SU-DHL-6 (cell line): ENCODE measurements at regions not wholly inside any gene's neighbourhood (a gene's known extent, or its start where the extent isn't known, plus 50 kb on each side); places are given as distances from the start of the nearest gene placed in this dataset.

Experiments used
- EZH2phosphoT487 ChIP-seq: fragments of 200-600 bp; sonication (generic), shearing (Covaris generic); conservative IDR thresholded peaks from 2 replicates; pipeline ENCODE4 v1.6.1; 2018; ENCODE audit warnings: mild to moderate bottlenecking, antibody characterized with exemption, low read length, moderate library complexity, mixed read lengths
- TF ChIP-seq, protein P1 (sequence below): fragments of 200-600 bp; sonication (generic); IDR thresholded peaks from one replicate; pipeline ENCODE4 v1.5.1; 2017; ENCODE audit warnings: antibody characterized with exemption, mild to moderate bottlenecking, low read length, moderate library complexity; ENCODE audit not compliant: insufficient read depth, poor library complexity, severe bottlenecking

DNA sequence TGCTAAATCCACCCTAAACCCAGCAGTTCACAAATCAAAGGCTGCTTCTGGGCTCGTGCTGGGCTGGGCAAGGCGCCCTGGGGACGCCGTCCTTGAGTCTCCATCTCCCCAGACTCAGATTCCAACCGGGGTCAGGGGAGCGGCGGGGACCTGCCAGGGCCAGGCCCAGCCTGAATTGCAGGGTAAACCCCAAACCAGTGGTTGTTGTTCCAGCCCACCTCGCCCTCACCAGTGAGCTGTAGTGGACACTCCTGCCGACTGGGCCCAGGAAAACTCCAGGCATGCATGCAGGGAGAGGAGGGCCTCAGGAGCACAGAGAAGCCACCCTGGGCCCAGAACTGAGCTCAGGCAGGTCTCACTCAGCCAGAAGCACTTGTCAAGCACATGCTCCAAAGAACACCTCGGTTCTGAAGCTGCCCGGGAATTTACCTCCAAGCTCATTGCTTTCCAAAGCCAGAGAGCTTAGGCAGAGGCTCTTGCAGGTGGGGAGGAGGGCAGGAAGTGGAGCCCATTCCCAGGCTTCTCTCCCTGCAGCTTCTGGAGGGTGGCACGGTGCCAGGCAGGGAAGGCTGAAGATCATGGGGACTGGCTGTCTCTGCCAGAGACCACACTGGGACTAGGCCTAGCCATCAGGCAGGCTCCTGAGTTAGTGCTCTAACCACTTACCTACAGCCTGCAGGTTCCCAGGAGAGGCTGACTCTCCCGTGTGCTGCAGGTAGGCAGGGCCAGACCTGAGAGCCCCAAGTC, 437.0 kb downstream of the MATN1 start:
- no peak for TF ChIP-seq EZH2phosphoT487
- TF ChIP-seq, protein P1, sequence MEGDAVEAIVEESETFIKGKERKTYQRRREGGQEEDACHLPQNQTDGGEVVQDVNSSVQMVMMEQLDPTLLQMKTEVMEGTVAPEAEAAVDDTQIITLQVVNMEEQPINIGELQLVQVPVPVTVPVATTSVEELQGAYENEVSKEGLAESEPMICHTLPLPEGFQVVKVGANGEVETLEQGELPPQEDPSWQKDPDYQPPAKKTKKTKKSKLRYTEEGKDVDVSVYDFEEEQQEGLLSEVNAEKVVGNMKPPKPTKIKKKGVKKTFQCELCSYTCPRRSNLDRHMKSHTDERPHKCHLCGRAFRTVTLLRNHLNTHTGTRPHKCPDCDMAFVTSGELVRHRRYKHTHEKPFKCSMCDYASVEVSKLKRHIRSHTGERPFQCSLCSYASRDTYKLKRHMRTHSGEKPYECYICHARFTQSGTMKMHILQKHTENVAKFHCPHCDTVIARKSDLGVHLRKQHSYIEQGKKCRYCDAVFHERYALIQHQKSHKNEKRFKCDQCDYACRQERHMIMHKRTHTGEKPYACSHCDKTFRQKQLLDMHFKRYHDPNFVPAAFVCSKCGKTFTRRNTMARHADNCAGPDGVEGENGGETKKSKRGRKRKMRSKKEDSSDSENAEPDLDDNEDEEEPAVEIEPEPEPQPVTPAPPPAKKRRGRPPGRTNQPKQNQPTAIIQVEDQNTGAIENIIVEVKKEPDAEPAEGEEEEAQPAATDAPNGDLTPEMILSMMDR = no peak
